Glomerular visceral epithelial cell (primary cell): ENCODE measurements at regions not wholly inside any gene's neighbourhood (a gene's known extent, or its start where the extent isn't known, plus 50 kb on each side); places are given as distances from the start of the nearest gene placed in this dataset.
A peak's percentile ranks its signal among the peaks of the same experiment; 100 is the strongest.
"Not testable (repeated sequence)": the region's sequence is repeated elsewhere in the genome, so short reads cannot be mapped to it uniquely, and the experiment has no call there.

Experiments
- DNase-seq: peaks from one replicate; pipeline ENCODE4 v3.0.0-alpha.2; 2016; ENCODE audit errors: extremely low spot score

DNA sequence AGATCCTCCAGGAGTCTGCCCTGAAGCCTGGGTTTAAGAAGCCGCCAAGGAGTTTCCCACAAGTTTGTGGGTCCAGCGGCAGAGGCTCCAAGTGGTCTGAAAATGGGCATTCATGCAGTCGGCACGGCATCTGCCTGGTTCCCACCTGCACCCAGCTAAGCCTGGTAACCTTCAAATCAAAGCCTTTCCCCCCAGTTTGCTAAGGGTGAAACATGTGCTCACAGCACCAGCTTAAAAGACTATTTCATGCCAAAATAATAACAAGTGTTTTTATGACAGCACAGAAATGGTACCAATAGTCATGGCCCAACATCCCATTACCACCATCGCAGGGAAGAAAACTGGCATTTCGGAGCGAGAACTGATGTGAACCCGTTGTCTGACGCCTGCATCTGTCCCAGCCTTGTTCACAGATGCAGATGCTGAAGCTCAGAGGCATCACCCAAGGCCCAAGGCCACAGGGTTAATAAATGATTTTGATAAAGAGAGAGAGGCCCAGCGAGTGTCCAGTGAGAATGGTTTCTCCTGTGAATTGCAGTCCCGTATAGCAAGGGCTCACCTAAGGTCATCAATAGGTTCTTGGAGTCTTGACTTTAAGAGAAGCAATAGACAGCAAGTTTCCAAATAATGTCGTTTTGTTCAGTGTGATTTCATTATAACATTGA, 188.0 kb upstream of the TPM1 start:
- DNase-seq, result no peak

DNA sequence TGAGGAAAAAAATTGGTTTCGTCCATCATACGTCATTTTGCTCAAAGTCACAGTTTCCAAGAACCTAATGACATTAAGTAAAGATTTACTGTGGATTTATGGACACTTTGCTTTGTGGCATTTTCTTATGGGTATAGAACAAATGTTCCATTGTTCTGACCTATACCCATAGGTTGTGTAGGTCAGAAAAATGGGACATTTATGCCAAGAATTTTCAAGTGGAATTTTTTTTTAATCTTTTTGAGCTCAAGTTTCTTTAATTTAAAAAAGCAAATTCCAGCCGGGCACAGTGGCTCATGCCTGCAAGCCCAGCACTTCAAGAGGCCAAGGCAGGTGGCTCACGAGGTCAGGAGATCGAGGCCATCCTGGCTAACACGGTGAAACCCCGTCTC, 187.5 kb upstream of the TPM1 start:
- DNase-seq, result no peak

DNA sequence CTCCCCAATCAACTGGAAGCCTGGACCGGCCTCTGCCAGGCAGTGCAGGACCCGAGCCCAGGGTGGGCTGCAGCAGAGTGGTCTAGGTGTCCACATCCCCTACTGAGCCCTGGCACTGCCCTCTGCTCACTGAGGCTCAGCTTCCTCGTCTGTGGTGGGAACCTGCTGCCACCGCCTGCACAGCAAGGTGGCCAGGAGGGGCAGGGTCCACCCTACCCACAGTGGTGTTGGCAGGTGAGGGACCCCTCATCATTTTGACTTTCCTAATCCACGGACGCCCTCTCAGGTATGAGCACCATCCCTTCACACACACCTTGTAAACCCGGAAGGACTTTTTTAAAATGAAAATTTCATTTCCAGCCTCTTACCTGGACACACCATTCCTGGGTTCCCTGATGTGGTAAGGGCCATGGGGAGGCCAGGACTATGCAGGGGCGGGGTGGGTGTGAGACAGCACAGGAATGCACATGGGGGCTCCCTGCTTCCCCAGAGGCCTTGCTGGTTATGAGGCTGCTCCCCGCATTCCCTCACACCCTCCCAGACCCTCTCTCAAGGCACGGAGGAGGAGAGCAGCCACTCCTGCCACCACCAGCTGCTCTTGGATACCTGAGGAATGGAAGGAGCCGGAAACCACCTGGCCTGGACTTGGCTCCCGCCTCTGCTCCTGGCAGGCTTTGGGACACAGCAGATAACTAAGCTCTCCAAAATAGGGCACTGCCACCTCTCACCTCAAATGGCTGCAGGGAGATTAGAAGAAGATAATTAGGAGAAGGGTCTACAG, 185.9 kb upstream of the TPM1 start:
- DNase-seq, result no peak

DNA sequence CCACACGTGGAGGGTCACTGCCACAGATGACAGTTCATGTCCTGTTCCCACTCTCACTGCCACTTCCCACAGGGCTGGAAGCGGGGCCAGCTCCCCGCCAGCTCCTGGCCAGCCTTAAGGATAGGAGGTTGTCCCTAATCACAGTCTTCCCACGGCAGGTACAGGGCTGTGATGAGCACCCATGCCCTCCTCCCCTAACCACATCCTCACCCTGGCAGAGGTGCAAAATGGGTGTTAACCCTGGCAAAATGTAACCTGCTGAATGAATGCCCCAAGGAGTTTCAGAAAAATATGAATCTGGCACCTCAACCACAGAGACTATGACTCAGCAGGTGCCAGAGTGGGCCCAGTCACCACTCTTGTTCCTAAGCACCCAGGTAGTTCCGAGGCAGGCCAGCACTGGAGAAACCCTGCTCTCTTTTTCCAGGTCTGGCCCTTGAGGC, 185.1 kb upstream of the TPM1 start:
- peak; percentile 90 for DNase-seq

DNA sequence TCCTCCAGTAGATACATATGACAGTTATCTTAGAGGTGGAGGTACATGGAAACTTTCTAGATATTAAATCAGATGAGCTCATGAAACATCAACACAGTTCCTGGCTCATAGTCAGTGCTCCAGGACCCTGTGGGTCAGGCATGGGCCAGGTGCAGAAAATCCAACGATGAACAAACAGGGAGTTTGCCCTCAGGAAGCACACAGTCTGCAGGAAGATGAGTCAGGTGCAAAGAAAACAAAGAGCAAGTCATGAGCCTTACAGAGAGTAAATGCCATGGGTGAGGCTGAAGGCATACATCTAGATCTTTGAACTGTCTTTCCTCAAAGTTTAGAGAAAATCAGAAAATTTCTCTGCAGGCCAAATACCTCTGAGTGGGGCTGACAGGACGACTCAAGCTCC, 184.2 kb upstream of the TPM1 start:
- DNase-seq, result no peak

DNA sequence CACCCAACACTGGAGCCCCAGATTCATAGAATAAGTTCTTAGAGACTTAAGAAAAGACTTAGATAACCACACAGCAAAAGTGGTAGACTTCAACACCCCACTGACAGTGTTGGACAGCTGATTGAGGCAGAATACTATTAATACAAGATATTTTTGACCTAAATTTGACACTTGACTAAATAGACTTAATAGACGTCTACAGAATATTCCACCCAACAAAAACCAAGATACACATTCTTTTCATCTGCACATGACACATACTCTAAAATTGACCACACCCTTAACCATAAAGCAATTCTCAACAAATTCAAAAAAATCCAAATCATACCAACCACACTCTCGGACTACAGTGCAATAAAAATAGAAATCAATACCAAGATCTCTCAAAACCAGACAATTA, 179.8 kb upstream of the TPM1 start:
- no peak for DNase-seq

DNA sequence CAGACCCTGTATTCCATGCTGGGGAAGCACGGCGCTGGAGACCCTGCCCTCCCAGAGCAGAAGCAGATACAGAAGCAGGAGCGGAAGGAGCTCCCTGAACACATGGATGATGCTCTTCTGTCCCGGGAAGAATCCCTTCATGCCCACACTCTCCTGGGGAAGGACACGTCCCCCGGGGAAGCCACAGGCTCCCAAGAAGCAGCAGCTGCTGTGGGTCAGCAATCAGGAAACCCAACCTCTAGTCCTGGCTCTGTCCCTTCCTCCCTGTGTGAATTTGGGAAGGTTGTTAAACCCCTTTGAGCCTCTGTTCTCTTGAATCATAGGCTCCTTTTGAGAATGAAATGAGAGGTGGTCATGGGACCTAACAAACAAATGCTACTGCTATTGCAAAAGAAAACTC, 176.2 kb upstream of the TPM1 start:
- DNase-seq, result no peak

DNA sequence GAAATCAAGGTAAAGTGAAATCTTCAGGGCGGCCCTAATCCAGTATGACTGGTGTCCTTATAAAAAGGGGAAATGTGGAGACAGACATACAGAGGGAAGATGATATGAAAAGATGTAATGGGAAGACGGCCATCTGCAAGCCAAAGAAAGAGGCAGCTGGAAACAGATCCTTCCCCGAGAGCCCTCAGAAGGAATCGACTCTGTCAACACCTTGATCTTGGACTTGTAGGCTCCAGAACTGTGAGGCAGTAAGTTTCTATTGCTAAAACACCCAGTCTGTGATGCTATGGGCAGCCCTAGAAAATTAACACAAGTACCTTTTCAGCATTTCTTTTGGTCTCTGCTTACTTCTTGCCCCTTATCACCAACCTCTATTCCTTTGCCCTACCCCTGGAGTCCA, 174.7 kb upstream of the TPM1 start:
- DNase-seq, result no peak

DNA sequence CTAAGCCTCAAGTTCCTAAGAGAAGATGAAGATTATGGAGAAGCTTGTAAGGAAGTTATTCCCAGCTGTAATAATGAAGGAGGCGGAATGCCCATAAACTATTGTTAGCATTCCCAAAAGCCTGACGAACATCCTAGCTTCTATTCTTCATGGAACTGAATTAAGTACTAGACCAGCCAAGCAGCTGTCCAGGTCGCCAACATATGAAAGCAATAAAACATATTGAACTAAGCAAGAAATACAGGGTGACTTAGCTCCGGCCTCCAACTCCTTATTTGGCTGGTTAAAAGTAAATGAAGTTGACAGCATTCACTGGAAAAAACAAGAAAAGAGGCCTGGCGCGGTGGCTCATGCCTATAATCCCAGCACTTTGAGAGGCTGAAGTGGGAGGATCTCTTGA, 174.0 kb upstream of the TPM1 start:
- no peak for DNase-seq

DNA sequence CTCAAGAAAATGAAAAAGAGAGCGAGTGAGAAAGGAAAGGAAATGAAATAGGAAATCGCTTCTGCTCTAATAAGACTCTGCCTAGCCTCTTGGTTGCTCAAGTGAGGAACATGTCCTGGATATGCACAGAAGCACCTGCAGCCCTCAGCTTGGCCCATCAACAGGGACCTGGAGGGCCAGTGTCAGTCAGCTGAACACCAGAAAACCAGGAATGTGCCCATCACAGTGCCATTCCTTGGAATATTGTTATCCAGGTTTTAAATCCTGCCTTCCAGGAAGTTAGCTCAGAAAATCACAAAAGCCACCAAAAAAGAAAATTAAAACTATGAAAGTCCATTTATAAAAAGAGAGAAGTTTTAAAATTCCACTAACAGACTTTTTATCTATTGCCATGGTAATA, 173.4 kb upstream of the TPM1 start:
- no peak for DNase-seq

DNA sequence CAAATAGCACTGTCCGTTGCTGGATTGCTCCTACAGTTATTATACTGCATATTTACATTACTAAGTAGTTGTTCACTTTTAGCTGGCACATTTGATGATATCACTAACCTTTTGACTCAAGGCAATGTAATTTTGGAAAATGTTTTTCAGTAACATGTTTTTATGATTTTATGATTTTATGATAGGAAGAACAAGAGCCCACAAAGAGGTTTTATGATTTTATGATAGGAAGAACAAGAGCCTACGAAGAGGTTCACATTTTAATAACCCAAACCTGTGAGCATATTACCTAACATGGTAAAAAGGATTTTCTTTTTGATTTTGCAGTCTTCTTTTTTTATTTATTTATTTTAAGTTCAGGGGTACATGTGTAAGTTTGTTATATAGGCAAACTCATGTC, 172.3 kb upstream of the TPM1 start:
- no peak for DNase-seq

DNA sequence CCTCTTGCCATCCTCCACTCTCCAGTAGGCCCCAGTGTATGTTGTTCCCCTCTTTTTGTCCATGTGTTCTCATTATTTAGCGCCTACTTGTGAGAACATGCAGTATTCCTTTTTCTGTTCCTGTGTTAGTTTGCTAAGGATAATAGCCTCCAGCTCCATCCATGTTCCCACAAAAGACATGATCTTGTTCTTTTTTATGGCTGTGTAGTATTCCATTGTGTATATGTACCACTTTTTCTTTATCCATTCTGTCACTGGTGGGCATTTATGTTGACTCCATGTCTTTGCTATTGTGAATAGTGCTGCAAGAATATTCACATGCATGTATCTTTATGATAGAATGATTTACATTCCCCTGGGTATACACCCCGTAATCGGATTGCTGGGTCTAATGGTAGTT, 171.8 kb upstream of the TPM1 start:
- DNase-seq, result not testable (repeated sequence)

DNA sequence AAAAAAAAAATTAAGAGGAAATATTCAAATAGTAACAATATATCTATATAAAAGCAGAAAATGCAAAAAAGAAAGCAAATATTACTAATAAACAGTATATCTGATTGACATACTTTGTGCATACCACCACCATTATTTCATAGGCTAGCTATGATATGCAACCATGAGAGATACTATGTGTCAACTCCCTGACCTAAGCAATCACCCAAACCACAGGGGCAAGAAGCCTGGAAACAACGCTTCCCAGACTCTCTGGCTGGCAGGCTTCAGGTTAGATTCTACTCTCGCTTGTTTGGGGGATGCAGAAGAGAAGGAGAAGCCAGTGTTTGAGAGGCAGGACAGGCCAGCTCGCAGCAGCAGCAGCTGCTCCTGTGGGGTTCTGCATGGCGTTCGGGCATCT, 169.3 kb upstream of the TPM1 start:
- DNase-seq, result peak; percentile 24

DNA sequence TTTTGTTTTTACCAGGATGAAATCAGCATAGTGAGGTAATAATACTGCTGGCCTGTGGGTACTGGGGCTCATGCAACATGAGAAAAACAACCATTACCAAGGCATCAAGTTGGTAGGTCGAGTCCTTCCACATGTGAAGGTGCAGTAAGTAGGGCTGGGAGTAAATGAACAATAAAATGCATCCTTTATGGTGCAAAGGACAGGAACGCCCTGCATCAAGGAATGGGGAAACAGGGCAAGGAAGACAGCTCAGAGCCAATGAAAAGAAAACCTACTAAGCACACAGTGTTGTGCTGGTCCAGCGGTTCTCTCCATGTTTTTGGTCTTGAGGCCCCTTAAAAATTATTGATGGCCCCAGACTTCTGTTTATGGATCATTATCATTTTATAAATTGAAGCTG, 168.5 kb upstream of the TPM1 start:
- no peak for DNase-seq

DNA sequence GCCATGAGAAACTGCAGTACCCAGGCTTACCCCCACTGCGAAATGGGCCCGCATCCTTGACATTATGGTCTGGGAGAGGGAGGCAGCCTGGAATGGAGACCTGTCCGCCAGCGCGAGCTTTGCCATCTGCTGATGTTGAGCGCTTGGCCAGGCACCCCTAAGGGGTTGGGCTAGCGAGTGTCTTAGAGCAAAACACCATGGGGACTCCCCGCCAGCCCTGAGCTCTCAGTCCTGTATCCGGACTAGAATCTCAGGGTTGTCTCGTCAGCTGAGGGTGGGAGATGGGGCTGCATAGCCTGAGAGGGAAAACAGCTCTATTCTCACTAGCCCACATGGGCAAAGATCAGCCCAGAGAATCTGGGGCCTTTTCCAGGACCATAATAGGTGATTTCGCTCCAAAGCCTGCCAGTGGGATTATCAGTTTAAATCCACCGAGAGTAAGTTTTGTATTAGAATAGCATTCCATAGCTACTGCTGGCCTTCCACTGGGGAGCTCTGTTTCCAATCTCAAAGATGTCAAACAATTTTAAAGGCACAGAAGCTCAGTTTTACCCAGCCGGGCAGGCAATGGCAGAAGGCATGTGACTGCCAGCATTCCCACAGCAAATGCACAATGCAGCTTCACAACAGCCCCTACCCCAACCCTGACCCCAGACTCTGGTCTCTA, 167.5 kb upstream of the TPM1 start:
- no peak for DNase-seq

DNA sequence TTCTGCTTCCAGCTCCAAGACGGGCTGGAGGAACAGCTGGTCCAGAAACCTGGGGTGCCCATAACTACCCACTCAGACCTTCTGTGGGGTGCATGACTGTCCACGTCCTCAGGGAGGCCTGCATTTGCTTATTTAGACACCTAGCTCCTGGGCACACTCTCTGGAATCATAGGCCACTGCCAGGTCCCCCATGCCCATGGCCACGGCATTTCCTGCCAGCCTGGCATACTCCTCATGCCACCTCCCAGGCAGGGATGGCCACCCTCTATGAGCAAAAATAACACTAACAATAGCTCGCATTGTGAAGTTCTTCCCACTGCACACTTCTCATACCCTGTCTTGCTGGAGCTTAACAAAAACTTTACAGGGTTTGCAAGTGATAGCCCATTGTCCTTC, 166.9 kb upstream of the TPM1 start:
- no peak for DNase-seq

DNA sequence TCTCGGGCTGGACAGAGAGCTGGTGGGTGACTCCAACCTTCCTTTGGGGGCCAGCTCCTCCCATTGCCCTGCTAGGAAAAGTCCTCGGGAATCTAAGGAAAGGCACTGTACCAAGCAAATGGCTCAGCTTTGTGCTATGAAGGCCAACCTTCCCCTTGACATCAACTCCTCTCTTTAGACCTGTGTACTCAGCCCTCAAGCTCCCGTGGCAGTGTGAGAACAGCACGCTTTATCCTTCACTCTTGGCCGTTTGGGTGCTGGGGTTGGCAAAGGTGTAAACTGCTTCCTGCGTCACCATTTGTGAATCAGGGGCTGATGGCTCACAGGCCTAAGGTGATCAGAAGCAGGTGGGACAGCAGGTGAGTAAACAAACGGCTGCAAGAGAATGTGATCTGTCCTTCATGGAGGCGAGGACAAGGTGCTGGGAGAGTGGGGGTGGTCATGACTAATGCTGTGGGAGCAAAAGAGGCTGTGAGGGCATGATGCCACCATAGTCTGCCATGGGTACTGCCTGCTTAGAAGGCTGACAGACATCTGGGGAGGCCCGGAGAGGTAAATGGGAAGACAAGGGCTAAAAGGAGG, 165.2 kb upstream of the TPM1 start:
- DNase-seq, result no peak

DNA sequence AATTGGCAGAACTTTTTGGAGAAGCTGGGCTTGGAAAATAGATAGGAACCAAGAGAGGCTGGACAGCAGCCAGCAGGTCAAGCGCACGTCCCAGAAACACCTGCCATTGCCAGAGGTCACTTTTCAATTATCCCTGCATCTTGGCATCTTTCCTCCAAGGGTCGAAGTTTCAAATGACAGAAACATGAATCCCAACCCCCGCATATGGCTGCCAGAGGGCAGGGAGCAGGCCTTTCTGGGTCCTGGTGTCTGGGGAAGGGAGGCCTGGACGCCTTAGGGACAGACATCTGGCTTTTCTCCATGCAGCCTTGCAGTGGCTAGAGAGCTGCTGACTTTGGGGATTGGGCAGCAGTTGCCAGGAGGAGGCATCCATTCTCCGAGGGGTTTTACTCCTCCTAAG, 164.5 kb upstream of the TPM1 start:
- DNase-seq, result no peak

DNA sequence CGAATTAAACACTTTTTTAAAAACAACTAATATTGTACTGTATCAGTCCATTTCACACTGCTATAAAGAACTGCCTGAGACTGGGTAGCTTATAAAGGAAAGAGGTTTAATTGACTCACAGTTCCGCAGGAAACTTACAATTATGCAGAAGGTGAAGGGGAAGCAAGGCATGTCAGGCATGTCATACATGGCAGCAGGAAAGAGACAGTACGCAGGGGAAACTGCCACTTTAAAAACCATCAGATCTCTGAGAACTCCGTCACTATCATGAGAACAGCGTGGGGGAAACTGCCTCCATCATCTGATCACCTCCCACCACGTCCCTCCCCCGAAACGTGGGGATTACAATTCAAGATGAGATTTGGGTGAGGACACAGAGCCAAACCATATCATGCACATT, 162.8 kb upstream of the TPM1 start:
- no peak for DNase-seq

DNA sequence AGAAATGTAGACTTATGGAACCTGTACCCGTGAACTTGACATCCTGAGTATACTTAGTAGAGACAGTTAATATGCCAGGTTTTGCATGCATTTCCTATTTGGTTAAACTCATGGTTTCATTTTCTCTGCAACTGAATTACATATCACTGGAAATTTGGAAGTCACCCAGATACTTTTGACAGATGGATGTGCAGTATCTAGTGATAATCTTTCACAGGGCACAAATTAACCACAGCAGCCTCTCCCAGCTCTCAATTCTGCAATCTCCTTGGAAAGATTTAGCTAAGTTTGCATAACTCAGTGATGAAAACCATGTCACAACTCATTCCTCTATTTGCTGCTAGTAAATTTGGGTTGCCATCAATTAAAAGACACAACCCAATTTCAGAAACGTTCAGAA, 162.3 kb upstream of the TPM1 start:
- DNase-seq, result no peak

DNA sequence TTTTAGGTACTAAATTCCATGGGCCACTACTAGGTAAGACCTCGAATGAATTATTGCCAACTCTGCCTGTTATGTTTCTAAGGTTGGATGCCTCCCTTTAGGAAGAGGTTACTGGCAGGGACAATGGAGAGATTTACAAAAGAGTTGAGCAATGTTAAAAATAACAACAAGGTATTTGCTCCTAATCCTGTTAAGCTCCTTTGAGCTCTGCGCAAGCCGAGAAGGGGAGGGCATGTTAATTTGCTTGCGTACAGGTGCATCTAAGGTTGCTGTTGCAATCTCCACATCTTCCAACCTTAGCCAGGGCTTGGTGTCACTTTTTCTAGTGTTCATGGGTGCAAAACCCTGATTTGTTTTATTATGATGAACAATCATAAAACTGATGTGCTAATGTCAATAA, 161.5 kb upstream of the TPM1 start:
- no peak for DNase-seq

DNA sequence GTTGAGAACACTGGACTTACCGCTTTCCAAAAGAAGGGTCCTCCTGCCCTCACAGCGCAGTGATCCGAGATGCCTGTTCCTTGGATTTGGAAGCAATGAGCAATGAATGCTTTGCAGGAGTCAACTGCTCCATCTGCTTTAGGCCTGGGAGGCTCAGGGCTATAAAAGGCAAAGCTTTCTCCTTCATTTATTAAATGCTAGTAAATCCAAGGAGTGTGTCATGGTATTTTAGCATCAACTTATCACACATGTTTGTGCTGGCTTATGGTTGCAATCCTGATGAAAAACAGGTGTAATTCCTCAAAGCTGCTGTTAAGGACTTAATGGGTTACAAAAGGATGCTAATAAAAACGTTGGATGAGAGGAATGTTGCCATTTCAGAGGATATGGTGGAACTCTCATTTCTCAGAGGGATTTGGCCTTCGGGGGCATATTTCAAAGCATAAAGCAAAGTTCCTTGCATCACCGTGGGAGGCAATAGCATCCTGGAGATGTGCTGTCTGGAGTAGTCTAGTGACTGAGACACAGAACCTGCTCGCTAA, 158.5 kb upstream of the TPM1 start:
- no peak for DNase-seq
